Muscle layer of duodenum (tissue), 2 donors: ENCODE measurements at regions not wholly inside any gene's neighbourhood (a gene's known extent, or its start where the extent isn't known, plus 50 kb on each side); places are given as distances from the start of the nearest gene placed in this dataset.

Source experiments
- H3K27ac ChIP-seq: one replicate; pipeline ENCODE4 v1.7.0; 2013; ENCODE audit warnings: mild to moderate bottlenecking, low read length
- H3K27me3 ChIP-seq: one replicate; pipeline ENCODE4 v1.7.0; 2013; ENCODE audit warnings: low read depth, mild to moderate bottlenecking, control low read depth, low read length
- H3K36me3 ChIP-seq, 2 donors: one replicate each; pipeline ENCODE4 v1.7.0; 2013; ENCODE audit warnings: low read length in 2 of 2, control low read depth in 1 of 2, mild to moderate bottlenecking in 1 of 2; ENCODE audit not compliant: insufficient read depth in 2 of 2, control insufficient read depth in 1 of 2
- H3K4me1 ChIP-seq, 2 donors: one replicate each; pipeline ENCODE4 v1.7.0; 2013; ENCODE audit warnings: low read length in 2 of 2, mild to moderate bottlenecking in 2 of 2, control low read depth in 1 of 2, moderate library complexity in 1 of 2; ENCODE audit not compliant: insufficient read depth in 2 of 2, control insufficient read depth in 1 of 2
- H3K4me3 ChIP-seq, 2 donors: one replicate each; pipeline ENCODE4 v1.7.0; 2013; ENCODE audit warnings: low read length in 2 of 2, low read depth in 1 of 2, mild to moderate bottlenecking in 1 of 2
- H3K9me3 ChIP-seq, 2 donors: one replicate each; pipeline ENCODE4 v1.7.0; 2013; ENCODE audit warnings: low read length in 2 of 2, control low read depth in 1 of 2, mild to moderate bottlenecking in 1 of 2; ENCODE audit not compliant: control insufficient read depth in 1 of 2
- donor health status: healthy.

GRCh38 chr4:151928112-151928511 lies 167.3 kb upstream of the GATB start:
- no peaks in the 10 kb centered on the region for H3K27me3 ChIP-seq
- H3K4me3 ChIP-seq = no peak overlapping the region
- no peaks in the 10 kb centered on the region for H3K9me3 ChIP-seq
- H3K36me3 ChIP-seq = no peaks in the 10 kb centered on the region
- H3K4me1 ChIP-seq = no peaks in the 10 kb centered on the region
- H3K27ac ChIP-seq = no peak overlapping the region

- Histone ChIP-seq H3K4me3 (no peak overlapping the region), H3K27ac (no peak overlapping the region), H3K36me3 (no peaks in the 10 kb centered on the region), H3K4me1 (no peaks in the 10 kb centered on the region), H3K9me3 (no peaks in the 10 kb centered on the region), H3K27me3 (no peaks in the 10 kb centered on the region)
Observed at GRCh38 chr4:151922811-151923210, 162.0 kb upstream of the GATB start.

GRCh38 chr4:151922306-151922705 lies 161.5 kb upstream of the GATB start:
- no peaks in the 10 kb centered on the region for H3K36me3 ChIP-seq
- no peaks in the 10 kb centered on the region for H3K27me3 ChIP-seq
- H3K9me3 ChIP-seq = no peaks in the 10 kb centered on the region
- no peaks in the 10 kb centered on the region for H3K4me1 ChIP-seq
- H3K27ac ChIP-seq = no peak overlapping the region
- no peak overlapping the region for H3K4me3 ChIP-seq

- no peaks in the 10 kb centered on the region for H3K9me3 ChIP-seq
- no peaks in the 10 kb centered on the region for H3K36me3 ChIP-seq
- H3K27me3 ChIP-seq = no peaks in the 10 kb centered on the region
- no peak overlapping the region for H3K27ac ChIP-seq
- H3K4me1 ChIP-seq = no peaks in the 10 kb centered on the region
- H3K4me3 ChIP-seq = no peak overlapping the region
Observed at GRCh38 chr4:151921811-151922210, 161.0 kb upstream of the GATB start.

GRCh38 chr4:151921386-151921785 lies 160.6 kb upstream of the GATB start:
- no peak overlapping the region for H3K4me3 ChIP-seq
- no peak overlapping the region for H3K27ac ChIP-seq
- H3K9me3 ChIP-seq = no peaks in the 10 kb centered on the region
- H3K27me3 ChIP-seq = no peaks in the 10 kb centered on the region
- no peaks in the 10 kb centered on the region for H3K4me1 ChIP-seq
- H3K36me3 ChIP-seq = no peaks in the 10 kb centered on the region

GRCh38 chr4:151917145-151917734 lies 156.4 kb upstream of the GATB start:
- no peak overlapping the region for H3K4me3 ChIP-seq
- H3K27ac ChIP-seq = no peak overlapping the region
- no peaks in the 10 kb centered on the region for H3K36me3 ChIP-seq
- H3K4me1 ChIP-seq = no peaks in the 10 kb centered on the region
- H3K27me3 ChIP-seq = no peaks in the 10 kb centered on the region
- H3K9me3 ChIP-seq = no peaks in the 10 kb centered on the region

GRCh38 chr4:151912632-151913031 lies 151.8 kb upstream of the GATB start:
- Histone ChIP-seq H3K36me3 (no peaks in the 10 kb centered on the region), H3K27me3 (no peaks in the 10 kb centered on the region), H3K9me3 (no peaks in the 10 kb centered on the region), H3K27ac (no peak overlapping the region), H3K4me1 (peaks cover 0 to 7% of the 10 kb centered on the region in 2 donors), H3K4me3 (no peak overlapping the region)

GRCh38 chr4:151911970-151912369 lies 151.2 kb upstream of the GATB start:
- Histone ChIP-seq H3K27me3 (no peaks in the 10 kb centered on the region), H3K27ac (no peak overlapping the region), H3K4me3 (no peak overlapping the region), H3K36me3 (no peaks in the 10 kb centered on the region), H3K9me3 (no peaks in the 10 kb centered on the region), H3K4me1 (peaks cover 0 to 10% of the 10 kb centered on the region in 2 donors)

- Histone ChIP-seq H3K4me1 (peaks cover 0 to 10% of the 10 kb centered on the region in 2 donors), H3K27me3 (no peaks in the 10 kb centered on the region), H3K4me3 (no peak overlapping the region), H3K27ac (no peak overlapping the region), H3K36me3 (no peaks in the 10 kb centered on the region), H3K9me3 (no peaks in the 10 kb centered on the region)
Observed at GRCh38 chr4:151908734-151909497, 148.1 kb upstream of the GATB start.

- Histone ChIP-seq H3K36me3 (no peaks in the 10 kb centered on the region), H3K27ac (no peak overlapping the region), H3K9me3 (no peaks in the 10 kb centered on the region), H3K4me3 (no peak overlapping the region), H3K4me1 (peaks cover 0 to 10% of the 10 kb centered on the region in 2 donors), H3K27me3 (no peaks in the 10 kb centered on the region)
Observed at GRCh38 chr4:151908201-151908600, 147.4 kb upstream of the GATB start.

- H3K27me3 ChIP-seq = no peaks in the 10 kb centered on the region
- H3K9me3 ChIP-seq = peaks cover 0 to 5% of the 10 kb centered on the region in 2 donors
- H3K4me1 ChIP-seq = peaks cover 0 to 10% of the 10 kb centered on the region in 2 donors
- H3K36me3 ChIP-seq = no peaks in the 10 kb centered on the region
- H3K27ac ChIP-seq = no peak overlapping the region
- no peak overlapping the region for H3K4me3 ChIP-seq
Observed at GRCh38 chr4:151906438-151906837, 145.6 kb upstream of the GATB start.

- peaks cover 0 to 10% of the 10 kb centered on the region in 2 donors for H3K4me1 ChIP-seq
- H3K9me3 ChIP-seq = peaks cover 0 to 5% of the 10 kb centered on the region in 2 donors
- H3K4me3 ChIP-seq = no peak overlapping the region
- no peaks in the 10 kb centered on the region for H3K36me3 ChIP-seq
- H3K27ac ChIP-seq = no peak overlapping the region
- H3K27me3 ChIP-seq = no peaks in the 10 kb centered on the region
Observed at GRCh38 chr4:151905197-151905596, 144.4 kb upstream of the GATB start.
